GM12878 (cell line): ENCODE measurements at regions not wholly inside any gene's neighbourhood (a gene's known extent, or its start where the extent isn't known, plus 50 kb on each side); places are given as distances from the start of the nearest gene placed in this dataset.

Source experiments
- ATAC-seq: fragments of 200-7000 bp; cut with Tn5 transposase; 3 replicates; pipeline ENCODE4 v1.9.1; 2020; ENCODE audit warnings: mild to moderate bottlenecking, moderate library complexity
- BruUV-seq: library from RNA; stranded (reverse); fragments of 400-500 nt; replicated peaks from 2 replicates; lab custom pipeline; 2021; lab: Mats Ljungman, UMichigan
- CTCF ChIA-PET: fragments of 300-600 bp; sonication (Branson Sonifier 250); formaldehyde crosslinking; extraction: SDS; loops from one replicate; lab custom pipeline; 2021; ENCODE audit warnings: inconsistent platforms; lab: Yijun Ruan, JAX
- POLR2A ChIA-PET: fragments of 350-600 bp; formaldehyde crosslinking; extraction: SDS; loops from one replicate; lab custom pipeline; 2021; ENCODE audit warnings: inconsistent platforms; lab: Charles Lee
- RAD21 ChIA-PET: fragments of 300-600 bp; sonication (Branson Sonifier 250); formaldehyde crosslinking; loops from one replicate; lab custom pipeline; 2023; ENCODE audit warnings: antibody characterized with exemption; ENCODE audit not compliant: unreplicated experiment; lab: Charles Lee
- SMC1A ChIA-PET: fragments of 300-600 bp; sonication (Branson Sonifier 250); formaldehyde crosslinking; loops from one replicate; lab custom pipeline; 2023; ENCODE audit not compliant: unreplicated experiment, uncharacterized antibody; lab: Charles Lee
- DNase-seq: peaks from one replicate; pipeline ENCODE4 v3.0.0-alpha.2; 2011; ENCODE audit warnings: low read depth, low spot score
- FAIRE-seq: peaks from 3 replicates; lab custom pipeline; 2011; peaks lifted over from hg19 to GRCh38; lab: Jason Lieb, UNC
- H2AFZ ChIP-seq: 2 replicates; pipeline ENCODE4 v1.6.0; 2011; ENCODE audit warnings: low read depth, low read length, control low read depth; ENCODE audit not compliant: control insufficient read depth
- H3K27ac ChIP-seq: 2 replicates; pipeline ENCODE4 v1.5.1; 2011; ENCODE audit warnings: control low read depth; ENCODE audit not compliant: control insufficient read depth, insufficient read depth
- H3K27me3 ChIP-seq, 2 experiments: replicated peaks in 1 of 2; 2 replicates each; pipeline versions ENCODE4 v1.6.0 to v1.6.1; 2011; ENCODE audit warnings: low read length in 1 of 2; ENCODE audit not compliant: control insufficient read depth in 2 of 2, insufficient read depth in 2 of 2
- H3K36me3 ChIP-seq, 2 experiments: 2 replicates each; pipeline ENCODE4 v1.5.1; 2011; ENCODE audit warnings: low read length in 1 of 2; ENCODE audit not compliant: control insufficient read depth in 2 of 2, insufficient read depth in 2 of 2
- H3K4me1 ChIP-seq: 2 replicates; pipeline ENCODE4 v1.6.1; 2011; ENCODE audit warnings: mild to moderate bottlenecking, low read length, moderate library complexity, mixed read lengths; ENCODE audit not compliant: control insufficient read depth, insufficient read depth
- H3K4me2 ChIP-seq: 2 replicates; pipeline ENCODE4 v1.6.0; 2011; ENCODE audit warnings: control low read depth; ENCODE audit not compliant: control insufficient read depth, insufficient read depth
- H3K4me3 ChIP-seq: fragments of 200-600 bp; sonication (generic); 2 replicates; pipeline ENCODE4 v1.5.1; 2016
- H3K79me2 ChIP-seq: 2 replicates; pipeline ENCODE4 v1.6.0; 2011; ENCODE audit warnings: low read length; ENCODE audit not compliant: control insufficient read depth, insufficient read depth
- H3K9ac ChIP-seq: 2 replicates; pipeline ENCODE4 v1.8.0; 2011; ENCODE audit warnings: low read length, control low read depth, mixed read lengths; ENCODE audit not compliant: control insufficient read depth, insufficient read depth
- H3K9me3 ChIP-seq: replicated peaks from 3 replicates; pipeline ENCODE4 v1.5.1; 2011; ENCODE audit warnings: mild to moderate bottlenecking, low read length; ENCODE audit not compliant: control insufficient read depth, insufficient read depth
- H4K20me1 ChIP-seq: 2 replicates; pipeline ENCODE4 v1.6.0; 2011; ENCODE audit not compliant: control insufficient read depth, insufficient read depth
- CBX5 ChIP-seq: sonication (generic); IDR thresholded peaks from 2 replicates; pipeline ENCODE4 v1.6.1; 2016; ENCODE audit warnings: low read depth, moderate library complexity, mild to moderate bottlenecking, inconsistent platforms
- MLLT1 ChIP-seq: fragments of 450-650 bp; IDR thresholded peaks from 2 replicates; pipeline ENCODE4 v1.6.1; 2016; ENCODE audit warnings: mild to moderate bottlenecking
- NFIC ChIP-seq: IDR thresholded peaks from 2 replicates; pipeline ENCODE4 v1.6.1; 2012; ENCODE audit warnings: low read depth, mild to moderate bottlenecking, inconsistent platforms, low read length, moderate library complexity
- NFXL1 ChIP-seq: fragments of 450-650 bp; IDR thresholded peaks from 2 replicates; pipeline ENCODE4 v1.6.1; 2017; ENCODE audit warnings: antibody characterized with exemption, mild to moderate bottlenecking, borderline replicate concordance
- NR2F1 ChIP-seq: fragments of 450-650 bp; conservative IDR thresholded peaks from 2 replicates; pipeline ENCODE4 v1.6.1; 2017; ENCODE audit warnings: mild to moderate bottlenecking
- RB1 ChIP-seq: fragments of 450-650 bp; formaldehyde crosslinking; IDR thresholded peaks from 2 replicates; pipeline ENCODE4 v1.6.1; 2017; ENCODE audit warnings: mild to moderate bottlenecking, borderline replicate concordance
- USF1 ChIP-seq: IDR thresholded peaks from 2 replicates; pipeline ENCODE4 v1.6.1; 2011; ENCODE audit warnings: borderline replicate concordance, low read depth, mild to moderate bottlenecking, moderate library complexity, mixed read lengths, low read length; ENCODE audit not compliant: insufficient read depth; ENCODE audit errors: extremely low read length
- ZNF24 ChIP-seq: fragments of 450-650 bp; IDR thresholded peaks from 2 replicates; pipeline ENCODE4 v1.6.1; 2017; ENCODE audit warnings: antibody characterized with exemption, mild to moderate bottlenecking
- ZNF622 ChIP-seq: fragments of 450-650 bp; IDR thresholded peaks from 2 replicates; pipeline ENCODE4 v1.6.1; 2017; ENCODE audit warnings: mild to moderate bottlenecking, inconsistent platforms
- WGBS: methylation state at CpG from one replicate; pipeline ENCODE4 v1.1.6; 2016; ENCODE audit warnings: low lambda C conversion rate; ENCODE audit not compliant: insufficient replicate concordance, insufficient coverage; ENCODE audit errors: missing lambda C conversion rate; 5-methylcytosine and 5-hydroxymethylcytosine counted together
- in situ Hi-C: fragments of 300-500 bp; cut with MboI; formaldehyde crosslinking; loops from 9 replicates; pipeline ENCODE4 v1.14.3; 2018; ENCODE audit warnings: mixed read lengths
- intact Hi-C: fragments of 100-400 bp; cut with micrococcal nuclease; formaldehyde crosslinking; loops from one replicate; pipeline ENCODE4 v1.14.2; 2022; ENCODE audit not compliant: unreplicated experiment

DNA sequence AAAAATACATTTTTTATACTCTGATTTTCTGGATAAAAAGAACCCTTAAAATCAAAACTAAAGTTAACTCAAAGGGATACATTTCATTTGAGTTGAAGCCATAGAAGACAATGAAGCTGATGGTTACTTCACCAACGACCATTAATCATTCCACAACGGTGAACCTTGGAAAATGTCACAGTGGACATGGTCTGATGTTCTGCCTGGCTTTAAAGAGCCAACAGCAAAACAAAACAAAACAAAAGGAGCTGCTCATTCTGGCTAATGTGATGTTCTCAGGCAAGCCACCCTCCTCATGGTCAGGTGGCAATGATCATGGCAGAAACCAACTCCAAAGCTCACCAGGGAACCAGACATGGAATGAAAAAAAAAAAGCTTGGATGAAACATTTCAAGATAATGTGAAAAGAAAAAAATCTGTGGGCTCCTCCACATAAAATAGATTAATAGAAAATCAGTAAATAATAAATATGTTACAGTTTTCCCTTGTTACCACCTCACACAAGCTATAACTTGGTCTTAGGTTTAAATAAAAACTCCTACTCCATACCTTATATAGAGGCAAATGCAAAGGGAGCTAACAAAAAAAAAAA, 90.1 kb upstream of the SERTAD2 start:
- CTCF ChIA-PET: interaction anchor here (0.8 to 14.2 kb wide), 11 partner anchors 8 to 136 kb away, joined by 3 to 153 read pairs (median 4); partner anchors contain the start of gene SERTAD2
- no peak for FAIRE-seq
- Histone ChIP-seq H2AFZ (no peak overlapping the region), H3K9ac (no peak overlapping the region), H3K27ac (no peak overlapping the region), H3K4me1 (no peaks in the 10 kb centered on the region), H3K4me3 (no peak overlapping the region), H4K20me1 (no peaks in the 10 kb centered on the region), H3K79me2 (peaks cover 80% of the 10 kb centered on the region), H3K4me2 (no peak overlapping the region), H3K36me3 (no peaks in the 10 kb centered on the region), H3K9me3 (no peaks in the 10 kb centered on the region)
- intact Hi-C loops (no loop called here), in situ Hi-C loops (no loop called here)
- 93% methylated on average over 2 of the region's 2 CpGs for WGBS
- ATAC-seq: no peak
- POLR2A ChIA-PET: interaction anchor here (0.5 to 5.4 kb wide), 12 partner anchors 16 to 219 kb away, joined by 3 to 62 read pairs (median 3); partner anchors contain the start of genes AFTPH and SERTAD2
- RAD21 ChIA-PET: interaction anchor here (0.6 to 15.2 kb wide), 13 partner anchors 8 to 157 kb away, joined by 3 to 514 read pairs (median 4); partner anchors contain the start of gene SERTAD2
- no peak for DNase-seq
- BruUV-seq: no TSS peak
- SMC1A ChIA-PET: interaction anchor here (0.5 to 35.8 kb wide), 11 partner anchors 14 to 592 kb away, joined by 3 to 945 read pairs (median 3); partner anchors contain the start of gene SERTAD2
- TF ChIP-seq USF1: no peak
- TF ChIP-seq, all 136 proteins: peak for 0
- no peaks in the 10 kb centered on the region for H3K27me3 ChIP-seq

DNA sequence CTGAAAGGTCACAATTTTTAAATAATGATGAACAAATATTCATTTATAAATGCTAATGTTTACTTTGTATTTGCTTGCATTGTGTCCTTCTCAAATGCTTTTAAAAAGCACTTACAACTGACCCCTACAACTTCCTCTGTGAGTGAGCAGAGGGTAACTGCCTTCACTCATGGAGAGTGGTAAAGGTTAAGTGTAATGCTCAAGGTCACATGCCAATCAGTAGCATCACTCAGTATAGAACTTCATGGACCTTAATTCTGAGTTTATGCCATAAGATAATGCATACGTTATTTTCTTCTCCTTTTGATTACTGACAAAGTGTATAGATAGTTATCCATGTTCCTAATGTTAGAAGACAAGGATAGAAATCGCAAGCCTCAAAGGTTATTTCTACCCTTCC, 91.8 kb upstream of the SERTAD2 start:
- in situ Hi-C loops (no loop called here), intact Hi-C loops (no loop called here)
- 71% methylated on average over 2 of the region's 2 CpGs for WGBS
- FAIRE-seq (no peak), DNase-seq (no peak), ATAC-seq (peak; percentile 39)
- H3K4me1 ChIP-seq: no peaks in the 10 kb centered on the region
- peak overlapping the region; percentile 5 for H3K4me2 ChIP-seq
- peak overlapping the region; percentile 46 for H3K4me3 ChIP-seq
- RAD21 ChIA-PET: interaction anchor here (2.5 to 15.2 kb wide), 3 partner anchors 17 to 97 kb away, joined by 10 to 514 read pairs (median 216); partner anchors contain the start of gene SERTAD2
- SMC1A ChIA-PET: interaction anchor here (0.7 to 35.8 kb wide), 5 partner anchors 15 to 116 kb away, joined by 3 to 945 read pairs (median 38); partner anchors contain the start of gene SERTAD2
- no peaks in the 10 kb centered on the region for H3K36me3 ChIP-seq
- H4K20me1 ChIP-seq: no peaks in the 10 kb centered on the region
- H3K27ac ChIP-seq: peak overlapping the region; percentile 10
- POLR2A ChIA-PET: interaction anchor here (0.7 to 8.4 kb wide), 3 partner anchors 15 to 126 kb away, joined by 3 to 115 read pairs (median 32); no protein-coding TSS in a partner anchor
- CTCF ChIA-PET: interaction anchor here (6.9 to 14.2 kb wide), 2 partner anchors 18 to 93 kb away, joined by 55 to 153 read pairs; partner anchors contain the start of gene SERTAD2
- no peak overlapping the region for H2AFZ ChIP-seq
- H3K79me2 ChIP-seq: peaks cover 85% of the 10 kb centered on the region
- no TSS peak for BruUV-seq
- H3K9me3 ChIP-seq: no peaks in the 10 kb centered on the region
- no peak overlapping the region for H3K9ac ChIP-seq
- no peaks in the 10 kb centered on the region for H3K27me3 ChIP-seq
- TF ChIP-seq ZNF622 (no peak), CBX5 (no peak), RB1 (no peak), ZNF24 (no peak), NFXL1 (no peak), NFIC (no peak), NR2F1 (peak; percentile 69), MLLT1 (peak; percentile 25; the same call in 1 of the 2 replicates)
